Nephron progenitor cell (in vitro differentiated cells): ENCODE measurements at regions not wholly inside any gene's neighbourhood (a gene's known extent, or its start where the extent isn't known, plus 50 kb on each side); places are given as distances from the start of the nearest gene placed in this dataset.
"Not testable (repeated sequence)": the region's sequence is repeated elsewhere in the genome, so short reads cannot be mapped to it uniquely, and the experiment has no call there.

Source experiments
- DNase-seq: peaks from one replicate; pipeline ENCODE4 v3.0.0; 2021
- H3K27ac Mint-ChIP-seq: 2 replicates; pipeline ENCODE4 v1.8.0; 2021; ENCODE audit warnings: mild to moderate bottlenecking, moderate library complexity, mixed read lengths
- H3K27me3 Mint-ChIP-seq: 2 replicates; pipeline ENCODE4 v1.8.0; 2021; ENCODE audit warnings: mild to moderate bottlenecking, low read depth, mixed read lengths; ENCODE audit not compliant: poor library complexity
- H3K36me3 Mint-ChIP-seq: 2 replicates; pipeline ENCODE4 v1.8.0; 2021; ENCODE audit warnings: low read depth, mixed read lengths
- H3K4me1 Mint-ChIP-seq: 2 replicates; pipeline ENCODE4 v1.8.0; 2021; ENCODE audit warnings: mixed read lengths
- H3K4me3 Mint-ChIP-seq: 2 replicates; pipeline ENCODE4 v1.8.0; 2021; ENCODE audit warnings: mild to moderate bottlenecking, moderate library complexity, mixed read lengths
- H3K9me3 Mint-ChIP-seq: 2 replicates; pipeline ENCODE4 v1.8.0; 2021; ENCODE audit warnings: mild to moderate bottlenecking, moderate library complexity, mixed read lengths
- TF ChIP-seq, protein P1 (sequence below): fragments of 200-600 bp; sonication (generic); IDR thresholded peaks from 2 replicates; pipeline ENCODE4 v1.5.0; 2021; ENCODE audit warnings: antibody characterized with exemption

DNA sequence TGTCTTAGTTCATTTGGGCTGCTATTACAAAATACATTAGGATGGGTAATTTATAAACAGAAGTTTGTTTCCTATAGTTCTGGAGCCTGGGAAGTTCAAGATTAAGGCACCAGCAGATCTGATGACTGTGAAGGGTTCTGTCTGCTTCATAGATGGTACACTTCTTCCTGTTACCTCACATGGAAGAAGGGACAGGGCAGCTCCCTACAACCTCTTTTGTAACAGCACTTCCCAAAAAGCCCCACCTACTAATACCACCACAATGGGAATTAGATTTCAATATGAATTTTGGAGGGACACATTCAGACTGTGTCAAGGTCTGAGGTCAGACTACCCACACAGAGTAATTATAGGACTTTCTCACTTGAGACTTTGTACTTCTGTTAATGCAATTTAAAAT, 260.3 kb downstream of the ARHGAP12 start:
- no peak overlapping the region for H3K4me3 Mint-ChIP-seq
- H3K27me3 Mint-ChIP-seq, result peaks cover 5% of the 10 kb centered on the region
- H3K36me3 Mint-ChIP-seq, result no peaks in the 10 kb centered on the region
- no peak for DNase-seq
- TF ChIP-seq, protein P1, sequence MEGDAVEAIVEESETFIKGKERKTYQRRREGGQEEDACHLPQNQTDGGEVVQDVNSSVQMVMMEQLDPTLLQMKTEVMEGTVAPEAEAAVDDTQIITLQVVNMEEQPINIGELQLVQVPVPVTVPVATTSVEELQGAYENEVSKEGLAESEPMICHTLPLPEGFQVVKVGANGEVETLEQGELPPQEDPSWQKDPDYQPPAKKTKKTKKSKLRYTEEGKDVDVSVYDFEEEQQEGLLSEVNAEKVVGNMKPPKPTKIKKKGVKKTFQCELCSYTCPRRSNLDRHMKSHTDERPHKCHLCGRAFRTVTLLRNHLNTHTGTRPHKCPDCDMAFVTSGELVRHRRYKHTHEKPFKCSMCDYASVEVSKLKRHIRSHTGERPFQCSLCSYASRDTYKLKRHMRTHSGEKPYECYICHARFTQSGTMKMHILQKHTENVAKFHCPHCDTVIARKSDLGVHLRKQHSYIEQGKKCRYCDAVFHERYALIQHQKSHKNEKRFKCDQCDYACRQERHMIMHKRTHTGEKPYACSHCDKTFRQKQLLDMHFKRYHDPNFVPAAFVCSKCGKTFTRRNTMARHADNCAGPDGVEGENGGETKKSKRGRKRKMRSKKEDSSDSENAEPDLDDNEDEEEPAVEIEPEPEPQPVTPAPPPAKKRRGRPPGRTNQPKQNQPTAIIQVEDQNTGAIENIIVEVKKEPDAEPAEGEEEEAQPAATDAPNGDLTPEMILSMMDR, result no peak
- no peak overlapping the region for H3K27ac Mint-ChIP-seq
- H3K4me1 Mint-ChIP-seq, result no peaks in the 10 kb centered on the region
- peaks cover 23% of the 10 kb centered on the region for H3K9me3 Mint-ChIP-seq

DNA sequence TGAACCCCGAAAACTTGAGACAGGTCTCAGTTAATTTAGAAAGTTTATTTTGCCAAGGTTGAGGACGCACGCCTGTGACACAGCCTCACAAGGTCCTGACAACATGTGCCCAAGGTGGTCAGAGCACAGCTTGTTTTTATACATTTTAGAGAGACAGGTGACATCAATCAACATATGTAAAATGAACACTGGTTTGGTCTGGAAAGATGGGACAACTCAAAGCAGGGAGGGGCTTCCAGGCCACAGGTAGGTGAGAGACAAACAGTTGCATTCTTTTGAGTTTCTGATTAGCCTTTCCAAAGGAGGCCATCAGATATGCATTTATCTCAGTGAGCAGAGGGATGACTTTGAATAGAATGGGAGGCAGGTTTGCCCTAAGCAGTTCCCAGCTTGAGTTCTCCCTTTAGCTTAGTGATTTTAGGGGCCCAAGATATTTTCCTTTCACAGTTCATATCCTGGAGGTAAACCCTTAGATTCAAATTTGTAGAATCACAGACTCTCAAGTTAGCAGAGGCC, 262.8 kb downstream of the ARHGAP12 start:
- not testable (repeated sequence) for H3K4me3 Mint-ChIP-seq, H3K36me3 Mint-ChIP-seq, H3K27me3 Mint-ChIP-seq, H3K4me1 Mint-ChIP-seq, H3K9me3 Mint-ChIP-seq, H3K27ac Mint-ChIP-seq, DNase-seq

DNA sequence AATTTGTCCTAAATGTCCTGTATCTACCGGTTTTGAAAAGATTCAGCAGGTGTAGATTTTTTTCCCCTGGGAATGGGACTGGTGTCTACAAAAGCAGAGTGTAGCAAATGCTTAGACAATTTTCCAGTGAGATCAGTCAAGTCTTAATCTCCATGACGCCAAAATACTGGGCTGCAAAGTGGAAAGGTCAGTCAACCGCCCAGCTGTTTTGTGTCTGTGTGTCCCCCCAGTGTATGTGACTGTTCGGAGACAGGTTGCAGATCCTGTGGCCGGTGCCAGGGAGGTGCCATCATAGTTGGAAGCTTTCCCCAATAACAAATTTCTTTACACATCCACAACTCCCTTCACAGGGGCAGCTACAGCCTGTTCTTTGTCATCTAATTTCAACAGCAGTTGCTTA, 263.8 kb downstream of the ARHGAP12 start:
- no peak for DNase-seq
- Mint-ChIP-seq H3K27me3 (no peaks in the 10 kb centered on the region), H3K4me1 (no peaks in the 10 kb centered on the region), H3K36me3 (no peaks in the 10 kb centered on the region), H3K9me3 (peaks cover 4% of the 10 kb centered on the region), H3K4me3 (no peak overlapping the region), H3K27ac (no peak overlapping the region)
- TF ChIP-seq, protein P1, result no peak

DNA sequence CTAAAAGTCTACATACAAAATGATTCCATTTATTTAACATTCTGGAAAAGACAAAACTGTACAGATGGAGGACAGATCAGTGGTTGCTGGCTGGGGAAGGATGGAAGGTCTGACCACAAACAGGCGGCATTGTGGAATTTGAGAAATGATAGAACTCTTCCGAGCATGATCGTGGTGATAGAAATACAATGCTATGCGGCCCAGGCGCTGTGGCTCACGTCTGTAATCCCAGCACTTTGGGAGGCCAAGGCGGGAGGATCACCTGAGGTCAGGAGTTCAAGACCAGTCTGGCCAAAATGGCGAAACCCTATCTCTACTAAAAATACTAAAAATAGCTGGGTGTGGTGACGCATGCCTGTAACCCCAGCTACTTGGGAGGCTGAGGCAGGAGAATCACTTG, 264.6 kb downstream of the ARHGAP12 start:
- not testable (repeated sequence) for H3K27me3 Mint-ChIP-seq, H3K9me3 Mint-ChIP-seq, H3K4me1 Mint-ChIP-seq, H3K4me3 Mint-ChIP-seq, DNase-seq, H3K27ac Mint-ChIP-seq, H3K36me3 Mint-ChIP-seq

DNA sequence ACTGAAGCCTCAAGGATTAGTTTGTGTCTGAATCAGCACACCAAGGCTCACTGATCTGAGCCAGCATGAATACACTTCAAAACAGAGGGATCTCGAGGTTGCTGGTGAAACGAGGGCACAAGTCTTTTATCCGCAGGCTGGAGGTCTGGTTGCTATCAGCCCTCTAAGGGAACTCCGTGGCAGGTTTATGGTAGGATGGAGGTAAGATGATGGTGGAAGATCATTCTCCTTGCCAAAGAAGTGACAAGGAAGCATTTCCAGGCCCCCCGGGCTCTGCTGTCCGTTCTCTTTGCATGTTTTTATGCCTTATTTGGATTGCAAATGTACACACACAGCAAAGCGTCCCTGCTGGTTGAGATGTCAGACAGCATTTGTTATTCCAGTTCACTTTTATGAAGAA, 268.3 kb downstream of the ARHGAP12 start:
- no peaks in the 10 kb centered on the region for H3K36me3 Mint-ChIP-seq
- H3K9me3 Mint-ChIP-seq, result peaks cover 12% of the 10 kb centered on the region
- H3K4me1 Mint-ChIP-seq, result no peaks in the 10 kb centered on the region
- DNase-seq, result no peak
- H3K27me3 Mint-ChIP-seq, result no peaks in the 10 kb centered on the region
- no peak overlapping the region for H3K27ac Mint-ChIP-seq
- TF ChIP-seq, protein P1, result no peak
- no peak overlapping the region for H3K4me3 Mint-ChIP-seq

DNA sequence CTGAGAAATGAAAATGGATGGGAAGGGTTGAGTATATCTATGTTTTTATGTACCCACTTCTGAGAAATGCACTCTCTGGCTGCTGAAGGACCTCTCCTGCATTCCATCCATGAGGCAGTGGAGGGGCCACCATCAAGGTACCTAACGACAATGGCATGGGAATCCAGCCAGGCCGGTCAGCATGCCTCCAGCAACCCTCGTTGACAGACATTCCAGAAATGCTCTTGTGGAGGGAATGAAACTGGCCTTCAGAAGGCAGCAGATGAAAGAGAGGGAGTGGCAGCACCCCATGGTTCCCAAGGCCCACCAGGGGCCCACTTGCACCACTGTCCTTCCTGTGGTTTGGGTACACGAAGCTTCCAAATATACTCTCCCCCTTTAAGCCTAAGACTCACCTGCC, 269.0 kb downstream of the ARHGAP12 start:
- TF ChIP-seq, protein P1, result no peak
- Mint-ChIP-seq H3K27me3 (no peaks in the 10 kb centered on the region), H3K27ac (no peak overlapping the region), H3K4me1 (no peaks in the 10 kb centered on the region), H3K4me3 (no peak overlapping the region), H3K9me3 (peaks cover 12% of the 10 kb centered on the region), H3K36me3 (no peaks in the 10 kb centered on the region)
- DNase-seq, result no peak

DNA sequence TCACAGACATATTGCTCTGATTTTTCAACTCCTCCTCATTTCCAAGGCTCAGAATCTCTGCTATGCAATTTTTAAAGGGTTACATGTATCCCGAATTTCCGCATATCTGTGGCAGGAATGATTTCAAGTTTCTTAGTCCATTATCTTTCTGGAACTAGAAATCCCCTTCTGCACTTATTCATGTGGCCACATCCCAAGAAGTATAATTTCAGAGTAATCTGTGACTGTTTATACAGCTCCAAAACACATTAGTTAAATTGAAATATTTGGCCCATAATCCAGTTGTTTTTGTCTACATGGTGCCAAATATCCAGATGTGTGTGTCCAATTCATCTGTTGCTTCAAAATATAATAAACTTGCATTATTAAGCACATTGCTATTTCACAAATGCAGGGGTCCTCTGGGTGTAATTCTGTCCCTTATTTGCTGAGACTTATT, 271.2 kb downstream of the ARHGAP12 start:
- TF ChIP-seq, protein P1, result no peak
- no peaks in the 10 kb centered on the region for H3K27me3 Mint-ChIP-seq
- no peaks in the 10 kb centered on the region for H3K4me1 Mint-ChIP-seq
- no peak overlapping the region for H3K27ac Mint-ChIP-seq
- no peak overlapping the region for H3K4me3 Mint-ChIP-seq
- H3K36me3 Mint-ChIP-seq, result no peaks in the 10 kb centered on the region
- H3K9me3 Mint-ChIP-seq, result peaks cover 8% of the 10 kb centered on the region
- DNase-seq, result no peak
